IPS-20b (cell line): ENCODE measurements at regions not wholly inside any gene's neighbourhood (a gene's known extent, or its start where the extent isn't known, plus 50 kb on each side); places are given as distances from the start of the nearest gene placed in this dataset.

Experiments
- H3K27ac ChIP-seq: one replicate; pipeline ENCODE4 v1.5.1; 2013; ENCODE audit warnings: low read length
- H3K27me3 ChIP-seq: 2 replicates; pipeline ENCODE4 v1.6.1; 2013; ENCODE audit warnings: mild to moderate bottlenecking, low read length, inconsistent platforms; ENCODE audit not compliant: insufficient read depth
- H3K36me3 ChIP-seq: 2 replicates; pipeline ENCODE4 v1.6.1; 2013; ENCODE audit warnings: low read depth, mild to moderate bottlenecking, inconsistent platforms, low read length, moderate library complexity; ENCODE audit not compliant: insufficient read depth
- H3K4me1 ChIP-seq: 2 replicates; pipeline ENCODE4 v1.6.1; 2013; ENCODE audit warnings: mild to moderate bottlenecking, control low read depth, inconsistent platforms, low read length, moderate library complexity; ENCODE audit not compliant: insufficient read depth
- H3K4me3 ChIP-seq: 2 replicates; pipeline ENCODE4 v1.5.1; 2013; ENCODE audit warnings: mild to moderate bottlenecking, low read length, inconsistent platforms
- H3K9ac ChIP-seq: 2 replicates; pipeline ENCODE4 v1.6.1; 2013; ENCODE audit warnings: low read depth, mild to moderate bottlenecking, inconsistent platforms, low read length, moderate library complexity
- H3K9me3 ChIP-seq: 2 replicates; pipeline ENCODE4 v1.6.1; 2013; ENCODE audit warnings: mild to moderate bottlenecking, low read depth, low read length, inconsistent platforms; ENCODE audit not compliant: insufficient read depth

GRCh38 chr3:98994128-98994762 is 92.8 kb upstream of the DCBLD2 start:
- no peaks in the 10 kb centered on the region for H3K27me3 ChIP-seq
- no peak overlapping the region for H3K4me3 ChIP-seq
- no peaks in the 10 kb centered on the region for H3K9me3 ChIP-seq
- H3K36me3 ChIP-seq, result no peaks in the 10 kb centered on the region
- no peak overlapping the region for H3K27ac ChIP-seq
- H3K4me1 ChIP-seq, result no peaks in the 10 kb centered on the region
- no peak overlapping the region for H3K9ac ChIP-seq

GRCh38 chr3:98991393-98991792 is 89.9 kb upstream of the DCBLD2 start:
- H3K4me3 ChIP-seq, result no peak overlapping the region

GRCh38 chr3:98990657-98991056 is 89.2 kb upstream of the DCBLD2 start:
- Histone ChIP-seq H3K4me1 (peaks cover 3% of the 10 kb centered on the region; the same call in 1 of the 2 replicates), H3K36me3 (no peaks in the 10 kb centered on the region), H3K9ac (no peak overlapping the region), H3K4me3 (no peak overlapping the region), H3K27ac (no peak overlapping the region), H3K27me3 (no peaks in the 10 kb centered on the region), H3K9me3 (no peaks in the 10 kb centered on the region)

More at GRCh38 chr3:98991393-98991792, 89.9 kb upstream of the DCBLD2 start:
- Histone ChIP-seq H3K27ac (no peak overlapping the region), H3K27me3 (no peaks in the 10 kb centered on the region), H3K9me3 (no peaks in the 10 kb centered on the region), H3K9ac (no peak overlapping the region), H3K36me3 (no peaks in the 10 kb centered on the region), H3K4me1 (peaks cover 2% of the 10 kb centered on the region; the same call in 1 of the 2 replicates)

GRCh38 chr3:98986073-98986472 is 84.6 kb upstream of the DCBLD2 start:
- H3K9ac ChIP-seq, result no peak overlapping the region

GRCh38 chr3:98985431-98985830 is 83.9 kb upstream of the DCBLD2 start:
- H3K9me3 ChIP-seq, result no peaks in the 10 kb centered on the region
- H3K27ac ChIP-seq, result no peak overlapping the region
- H3K27me3 ChIP-seq, result no peaks in the 10 kb centered on the region
- H3K4me1 ChIP-seq, result peaks cover 7% of the 10 kb centered on the region
- no peak overlapping the region for H3K4me3 ChIP-seq
- H3K36me3 ChIP-seq, result no peaks in the 10 kb centered on the region
- H3K9ac ChIP-seq, result no peak overlapping the region

More at GRCh38 chr3:98986073-98986472, 84.6 kb upstream of the DCBLD2 start:
- H3K4me1 ChIP-seq, result peaks cover 7% of the 10 kb centered on the region
- no peaks in the 10 kb centered on the region for H3K36me3 ChIP-seq
- no peak overlapping the region for H3K4me3 ChIP-seq
- H3K27ac ChIP-seq, result no peak overlapping the region
- H3K9me3 ChIP-seq, result no peaks in the 10 kb centered on the region
- H3K27me3 ChIP-seq, result no peaks in the 10 kb centered on the region

- no peak overlapping the region for H3K4me3 ChIP-seq
- H3K27ac ChIP-seq, result no peak overlapping the region
- H3K4me1 ChIP-seq, result peaks cover 7% of the 10 kb centered on the region
- H3K9me3 ChIP-seq, result no peaks in the 10 kb centered on the region
- H3K9ac ChIP-seq, result no peak overlapping the region
- H3K27me3 ChIP-seq, result no peaks in the 10 kb centered on the region
- no peaks in the 10 kb centered on the region for H3K36me3 ChIP-seq
These were observed 82.5 kb upstream of the DCBLD2 start for GRCh38 chr3:98984024-98984423.

GRCh38 chr3:98982351-98982750 is 80.9 kb upstream of the DCBLD2 start:
- no peak overlapping the region for H3K9ac ChIP-seq
- H3K36me3 ChIP-seq, result no peaks in the 10 kb centered on the region
- H3K9me3 ChIP-seq, result no peaks in the 10 kb centered on the region
- no peak overlapping the region for H3K4me3 ChIP-seq
- peaks cover 7% of the 10 kb centered on the region for H3K4me1 ChIP-seq
- no peak overlapping the region for H3K27ac ChIP-seq
- no peaks in the 10 kb centered on the region for H3K27me3 ChIP-seq

- Histone ChIP-seq H3K36me3 (no peaks in the 10 kb centered on the region), H3K9ac (no peak overlapping the region), H3K9me3 (no peaks in the 10 kb centered on the region), H3K27me3 (no peaks in the 10 kb centered on the region), H3K4me1 (peaks cover 3% of the 10 kb centered on the region), H3K4me3 (no peak overlapping the region), H3K27ac (no peak overlapping the region)
These were observed 79.6 kb upstream of the DCBLD2 start for GRCh38 chr3:98980915-98981596.

- no peaks in the 10 kb centered on the region for H3K27me3 ChIP-seq
- H3K36me3 ChIP-seq, result no peaks in the 10 kb centered on the region
- no peak overlapping the region for H3K27ac ChIP-seq
- no peak overlapping the region for H3K4me3 ChIP-seq
- H3K4me1 ChIP-seq, result peaks cover 3% of the 10 kb centered on the region
- H3K9ac ChIP-seq, result no peak overlapping the region
- no peaks in the 10 kb centered on the region for H3K9me3 ChIP-seq
These were observed 77.8 kb upstream of the DCBLD2 start for GRCh38 chr3:98979296-98979695.

- Histone ChIP-seq H3K4me3 (no peak overlapping the region), H3K27ac (no peak overlapping the region)
These were observed 76.7 kb upstream of the DCBLD2 start for GRCh38 chr3:98978068-98978811.

GRCh38 chr3:98977520-98977919 is 76.0 kb upstream of the DCBLD2 start:
- H3K27ac ChIP-seq, result no peak overlapping the region
- H3K4me3 ChIP-seq, result no peak overlapping the region

More at GRCh38 chr3:98978068-98978811, 76.7 kb upstream of the DCBLD2 start:
- Histone ChIP-seq H3K9me3 (no peaks in the 10 kb centered on the region), H3K36me3 (no peaks in the 10 kb centered on the region), H3K9ac (no peak overlapping the region), H3K27me3 (no peaks in the 10 kb centered on the region), H3K4me1 (peaks cover 3% of the 10 kb centered on the region)

More at GRCh38 chr3:98977520-98977919, 76.0 kb upstream of the DCBLD2 start:
- no peaks in the 10 kb centered on the region for H3K9me3 ChIP-seq
- H3K4me1 ChIP-seq, result peaks cover 3% of the 10 kb centered on the region
- no peaks in the 10 kb centered on the region for H3K36me3 ChIP-seq
- H3K27me3 ChIP-seq, result no peaks in the 10 kb centered on the region
- H3K9ac ChIP-seq, result no peak overlapping the region
